HepG2 (cell line): ENCODE measurements at regions not wholly inside any gene's neighbourhood (a gene's known extent, or its start where the extent isn't known, plus 50 kb on each side); places are given as distances from the start of the nearest gene placed in this dataset.
A peak's percentile ranks its signal among the peaks of the same experiment; 100 is the strongest.

Source experiments
- ATAC-seq: fragments of 200-7000 bp; cut with Tn5 transposase; 3 replicates; pipeline ENCODE4 v1.9.1; 2020; ENCODE audit warnings: mild to moderate bottlenecking, moderate library complexity
- BruUV-seq: library from RNA; stranded (reverse); fragments of 400-500 nt; replicated peaks from 2 replicates; lab custom pipeline; 2021; lab: Mats Ljungman, UMichigan
- CTCF ChIA-PET: fragments of 300-600 bp; formaldehyde crosslinking; extraction: SDS; loops from one replicate; lab custom pipeline; 2021; ENCODE audit warnings: low total read pairs, inconsistent platforms, low intra/inter-chr PET ratio; lab: Yijun Ruan, JAX
- POLR2A ChIA-PET: fragments of 350-600 bp; sonication (Branson Sonifier 250); formaldehyde crosslinking; loops from one replicate; lab custom pipeline; 2020; ENCODE audit warnings: antibody characterized with exemption, inconsistent platforms; lab: Yijun Ruan, JAX
- DNase-seq: peaks from one replicate; pipeline ENCODE4 v3.0.0-alpha.2; 2015; ENCODE audit warnings: low spot score
- FAIRE-seq: peaks from 3 replicates; lab custom pipeline; 2011; peaks lifted over from hg19 to GRCh38; lab: Jason Lieb, UNC
- H2AFZ ChIP-seq: one replicate; pipeline ENCODE4 v1.6.1; 2011; ENCODE audit warnings: low read length, inconsistent platforms
- H3K27ac ChIP-seq: fragments of 300-600 bp; 3 replicates; pipeline ENCODE4 v1.8.0; 2011; ENCODE audit warnings: mixed run types, mild to moderate bottlenecking, mixed read lengths, low read length, inconsistent platforms; ENCODE audit not compliant: insufficient read depth; ENCODE audit errors: extremely low read length
- H3K27me3 ChIP-seq, 2 experiments: fragments of 200-600 bp in 1 of 2; 2 replicates in 1 of 2; 3 replicates in 1 of 2; pipeline versions ENCODE4 v1.6.0 to v1.8.0; 2011; ENCODE audit warnings: low read length in 2 of 2, mild to moderate bottlenecking in 2 of 2, moderate library complexity in 2 of 2, inconsistent platforms in 1 of 2; ENCODE audit not compliant: insufficient read depth in 2 of 2, control insufficient read depth in 1 of 2
- H3K36me3 ChIP-seq, 2 experiments: fragments of 200-600 bp in 1 of 2; replicated peaks in 1 of 2; 2 replicates in 1 of 2; 3 replicates in 1 of 2; pipeline versions ENCODE4 v1.5.1 to v1.8.0; 2011; ENCODE audit warnings: low read length in 2 of 2, inconsistent platforms in 1 of 2; ENCODE audit not compliant: insufficient read depth in 2 of 2, control insufficient read depth in 1 of 2
- H3K4me1 ChIP-seq: 2 replicates; pipeline ENCODE4 v1.5.1; 2012; ENCODE audit warnings: low read length, inconsistent platforms; ENCODE audit not compliant: insufficient read depth
- H3K4me2 ChIP-seq: 2 replicates; pipeline ENCODE4 v1.6.0; 2011; ENCODE audit warnings: low read depth, low read length, inconsistent platforms
- H3K4me3 ChIP-seq, 3 experiments: fragments of 200-600 bp in 1 of 3; sonication (generic), shearing (Covaris generic) in 1 of 3; replicated peaks in 1 of 3; 2 replicates each; pipeline ENCODE4 v1.5.1; 2011 to 2016; ENCODE audit warnings: low read length in 3 of 3, inconsistent platforms in 2 of 3, low read depth in 2 of 3, mild to moderate bottlenecking in 2 of 3, control low read depth in 1 of 3, mixed read lengths in 1 of 3; ENCODE audit not compliant: insufficient read depth in 1 of 3
- H3K79me2 ChIP-seq: one replicate; pipeline ENCODE4 v1.6.1; 2011; ENCODE audit warnings: low read length, inconsistent platforms; ENCODE audit not compliant: insufficient read depth
- H3K9ac ChIP-seq: 2 replicates; pipeline ENCODE4 v1.6.0; 2011; ENCODE audit warnings: mild to moderate bottlenecking, low read depth, low read length, inconsistent platforms; ENCODE audit not compliant: insufficient read depth
- H3K9me3 ChIP-seq: 2 replicates; pipeline ENCODE4 v1.5.1; 2012; ENCODE audit warnings: mild to moderate bottlenecking, low read length
- H4K20me1 ChIP-seq: 2 replicates; pipeline ENCODE4 v1.6.0; 2011; ENCODE audit warnings: inconsistent platforms, mild to moderate bottlenecking, low read length, moderate library complexity; ENCODE audit not compliant: insufficient read depth
- ADNP ChIP-seq: sonication (generic); formaldehyde crosslinking; IDR thresholded peaks from 2 replicates; pipeline ENCODE4 v1.4.0; 2020; ENCODE audit warnings: missing genetic modification reagents
- CEBPB ChIP-seq: IDR thresholded peaks from 2 replicates; pipeline ENCODE4 v1.6.1; 2011; ENCODE audit warnings: low read depth, low read length, improper control_type of control experiment, borderline replicate concordance
- POLR2G ChIP-seq: fragments of 200-400 bp; formaldehyde crosslinking; IDR thresholded peaks from 2 replicates; pipeline ENCODE4 v1.6.1; 2018; ENCODE audit warnings: mild to moderate bottlenecking, low read depth, low read length, moderate library complexity
- RBAK ChIP-seq: sonication (generic); formaldehyde crosslinking; IDR thresholded peaks from 2 replicates; pipeline ENCODE4 v1.5.1; 2020; ENCODE audit warnings: mild to moderate bottlenecking, missing genetic modification reagents
- SOX13 ChIP-seq, 3 experiments: fragments of 450-650 bp in 1 of 3; sonication (generic) in 1 of 3; formaldehyde crosslinking in 1 of 3; IDR thresholded peaks in 2 of 3; conservative IDR thresholded peaks in 1 of 3; 2 replicates each; pipeline versions ENCODE4 v1.5.0 to v1.6.1; 2016 to 2020; ENCODE audit warnings: antibody characterized with exemption in 1 of 3, mild to moderate bottlenecking in 1 of 3, missing compliant biosample characterization in 1 of 3, missing genetic modification reagents in 1 of 3, moderate library complexity in 1 of 3
- ZNF740 ChIP-seq: sonication (generic); formaldehyde crosslinking; IDR thresholded peaks from 2 replicates; pipeline ENCODE4 v1.4.0; 2020; ENCODE audit warnings: missing genetic modification reagents
- WGBS: methylation state at CpG from one replicate; pipeline ENCODE4 v1.1.6; 2017; ENCODE audit warnings: low lambda C conversion rate; 5-methylcytosine and 5-hydroxymethylcytosine counted together
- in situ Hi-C: cut with HindIII; loops from 2 replicates; pipeline ENCODE4 v1.10.0; 2017; ENCODE audit warnings: low pct_unique_long_range_greater_than_20kb; ENCODE audit not compliant: extremely low pct_ligation_motif_present
- intact Hi-C: fragments of 100-400 bp; cut with micrococcal nuclease; formaldehyde crosslinking; loops from one replicate; pipeline ENCODE4 v1.10.0; 2022; ENCODE audit not compliant: unreplicated experiment

GRCh38 chr21:39077876-39078275 lies 105.4 kb downstream of the PSMG1 start:
- H3K4me3 ChIP-seq = no peak overlapping the region
- ATAC-seq (no peak), FAIRE-seq (no peak)
- no peak overlapping the region for H3K4me2 ChIP-seq
- TF ChIP-seq CEBPB = peak; percentile 44; the same call in 1 of the 2 replicates
- TF ChIP-seq SOX13 (IDR thresholded peaks at IDR 0.05) = no peak
- TF ChIP-seq SOX13 (CRISPR knock-in tag; conservative IDR thresholded peaks at IDR 0.05 in 1 of 2, IDR thresholded peaks at IDR 0.05 in 1 of 2) = 0 out of 4 replicates have a peak, but pooled peaks of 1 of the 2 experiments have one; percentile 21
- TF ChIP-seq ADNP (CRISPR knock-in tag) = no peak
- TF ChIP-seq, all 625 proteins: peak for 2
- CTCF ChIA-PET = no interaction called here
- Histone ChIP-seq H4K20me1 (no peaks in the 10 kb centered on the region), H3K9ac (no peak overlapping the region), H3K27me3 (no peaks in the 10 kb centered on the region), H3K9me3 (no peaks in the 10 kb centered on the region), H3K79me2 (no peaks in the 10 kb centered on the region), H3K36me3 (no peaks in the 10 kb centered on the region), H3K4me1 (peaks cover 60% of the 10 kb centered on the region), H2AFZ (no peak overlapping the region), H3K27ac (no peak overlapping the region)
- in situ Hi-C loops = no loop called here
- intact Hi-C loops = no loop called here
- DNase-seq = no peak
- POLR2A ChIA-PET = no interaction called here
- BruUV-seq = no TSS peak
- WGBS = 55% methylated on average over 3 of the region's 3 CpGs

- intact Hi-C loops (no loop called here), in situ Hi-C loops (no loop called here)
- no peak overlapping the region for H3K4me3 ChIP-seq
- H3K27ac ChIP-seq = no peak overlapping the region
- H4K20me1 ChIP-seq = no peaks in the 10 kb centered on the region
- H3K27me3 ChIP-seq = no peaks in the 10 kb centered on the region
- peaks cover 49% of the 10 kb centered on the region for H3K4me1 ChIP-seq
- no TSS peak for BruUV-seq
- H3K36me3 ChIP-seq = no peaks in the 10 kb centered on the region
- DNase-seq (no peak), ATAC-seq (no peak), FAIRE-seq (no peak)
- no peaks in the 10 kb centered on the region for H3K79me2 ChIP-seq
- no peak overlapping the region for H3K4me2 ChIP-seq
- ChIA-PET CTCF (no interaction called here), POLR2A (no interaction called here)
- H3K9me3 ChIP-seq = no peaks in the 10 kb centered on the region
- no peak overlapping the region for H2AFZ ChIP-seq
- no peak overlapping the region for H3K9ac ChIP-seq
- 0 out of 2 replicates have a peak, but pooled peaks have one; percentile 18 for TF ChIP-seq RBAK (CRISPR knock-in tag)
- TF ChIP-seq POLR2G = no peak
- no peak for TF ChIP-seq ZNF740 (CRISPR knock-in tag)
- TF ChIP-seq, all 625 proteins: peak for 1
These were observed 108.7 kb downstream of the PSMG1 start for GRCh38 chr21:39074508-39074907.
